ENCODE measurements at regions not wholly inside any gene's neighbourhood (a gene's known extent, or its start where the extent isn't known, plus 50 kb on each side); places are given as distances from the start of the nearest gene placed in this dataset.

- DNase-seq (ENCODE audit: low read depth) = no peak
- H3K4me3 ChIP-seq (ENCODE audit: low read depth, low read length) = no peak overlapping the region
- TF ChIP-seq CTCF (IDR thresholded peaks at IDR 0.05; ENCODE audit: control insufficient read depth, extremely low read depth, insufficient read depth) = no peak
These were observed 112.8 kb upstream of the C11orf87 start for GRCh38 chr11:109309153-109309552.

- H3K4me3 ChIP-seq (ENCODE audit: low read depth, low read length) = no peak overlapping the region
- no peak for DNase-seq (ENCODE audit: low read depth)
- TF ChIP-seq CTCF (IDR thresholded peaks at IDR 0.05; ENCODE audit: control insufficient read depth, extremely low read depth, insufficient read depth) = no peak
These were observed 104.3 kb upstream of the C11orf87 start for GRCh38 chr11:109317726-109318125.

- TF ChIP-seq CTCF (IDR thresholded peaks at IDR 0.05; ENCODE audit: control insufficient read depth, extremely low read depth, insufficient read depth) = no peak
- DNase-seq (ENCODE audit: low read depth) = no peak
- no peak overlapping the region for H3K4me3 ChIP-seq (ENCODE audit: low read depth, low read length)
These were observed 101.4 kb upstream of the C11orf87 start for GRCh38 chr11:109320595-109320994.

GRCh38 chr11:109326781-109327180 is 95.2 kb upstream of the C11orf87 start:
- TF ChIP-seq CTCF (IDR thresholded peaks at IDR 0.05; ENCODE audit: control insufficient read depth, extremely low read depth, insufficient read depth) = no peak
- no peak overlapping the region for H3K4me3 ChIP-seq (ENCODE audit: low read depth, low read length)
- DNase-seq (ENCODE audit: low read depth) = no peak

GRCh38 chr11:109329716-109330115 is 92.3 kb upstream of the C11orf87 start:
- no peak for DNase-seq (ENCODE audit: low read depth)
- H3K4me3 ChIP-seq (ENCODE audit: low read depth, low read length) = no peak overlapping the region
- TF ChIP-seq CTCF (IDR thresholded peaks at IDR 0.05; ENCODE audit: control insufficient read depth, extremely low read depth, insufficient read depth) = no peak

GRCh38 chr11:109338131-109338530 is 83.9 kb upstream of the C11orf87 start:
- no peak overlapping the region for H3K4me3 ChIP-seq (ENCODE audit: low read depth, low read length)
- TF ChIP-seq CTCF (IDR thresholded peaks at IDR 0.05; ENCODE audit: control insufficient read depth, extremely low read depth, insufficient read depth) = no peak
- no peak for DNase-seq (ENCODE audit: low read depth)

GRCh38 chr11:109342261-109342660 is 79.7 kb upstream of the C11orf87 start:
- no peak for TF ChIP-seq CTCF (IDR thresholded peaks at IDR 0.05; ENCODE audit: control insufficient read depth, extremely low read depth, insufficient read depth)
- no peak overlapping the region for H3K4me3 ChIP-seq (ENCODE audit: low read depth, low read length)
- DNase-seq (ENCODE audit: low read depth) = no peak
